ENCODE measurements at regions not wholly inside any gene's neighbourhood (a gene's known extent, or its start where the extent isn't known, plus 50 kb on each side); places are given as distances from the start of the nearest gene placed in this dataset.

DNA sequence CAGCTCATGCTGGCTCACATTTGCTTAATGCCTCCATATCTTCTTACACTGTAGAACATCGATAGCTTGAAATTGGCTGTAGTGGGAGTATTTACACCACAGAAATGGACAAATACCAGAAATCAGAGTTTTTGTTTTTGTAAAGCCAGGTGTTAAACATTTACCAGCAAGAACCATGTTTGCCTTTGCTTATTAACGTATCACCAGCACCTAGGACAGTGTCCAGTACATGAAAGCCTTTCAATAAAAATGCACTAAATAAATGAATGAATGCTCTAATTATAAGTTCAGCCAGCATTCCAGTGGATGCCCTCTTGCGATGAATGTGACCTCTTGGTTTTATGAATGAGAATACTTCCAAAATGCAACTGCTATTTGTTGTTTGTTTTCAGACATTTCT, 140.4 kb upstream of the VLDLR start:
- no peak for TF ChIP-seq CTCF (conservative IDR thresholded peaks at IDR 0.05; ENCODE audit: low read length)
- TF ChIP-seq EZH2phosphoT487 (IDR thresholded peaks at IDR 0.05; ENCODE audit: borderline replicate concordance), result no peak

Data from Loucy (cell line).